ENCODE measurements at regions not wholly inside any gene's neighbourhood (a gene's known extent, or its start where the extent isn't known, plus 50 kb on each side); places are given as distances from the start of the nearest gene placed in this dataset.

DNA sequence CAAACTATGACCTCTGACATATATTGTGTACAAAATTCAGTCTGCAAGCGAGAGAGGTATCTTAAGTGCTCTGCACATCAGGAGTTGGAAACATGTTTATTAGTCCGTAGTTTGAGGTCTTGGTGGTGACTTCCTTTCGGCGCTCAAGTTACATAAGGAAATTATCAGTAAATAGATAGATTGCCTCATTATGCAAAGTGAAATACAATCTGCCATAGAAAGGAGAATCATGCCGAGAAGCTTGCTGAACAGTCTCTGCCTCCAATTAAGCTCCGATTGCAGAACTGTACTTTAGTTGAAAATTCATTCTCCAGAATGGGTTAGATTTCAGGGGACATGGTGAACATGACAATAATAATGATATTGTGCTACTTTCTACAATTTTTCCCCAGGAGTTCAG lies 271.8 kb downstream of the BRINP2 start:
- TF ChIP-seq SMC3 (conservative IDR thresholded peaks at IDR 0.05; ENCODE audit: poor library complexity), result no peak
- TF ChIP-seq, protein P1, sequence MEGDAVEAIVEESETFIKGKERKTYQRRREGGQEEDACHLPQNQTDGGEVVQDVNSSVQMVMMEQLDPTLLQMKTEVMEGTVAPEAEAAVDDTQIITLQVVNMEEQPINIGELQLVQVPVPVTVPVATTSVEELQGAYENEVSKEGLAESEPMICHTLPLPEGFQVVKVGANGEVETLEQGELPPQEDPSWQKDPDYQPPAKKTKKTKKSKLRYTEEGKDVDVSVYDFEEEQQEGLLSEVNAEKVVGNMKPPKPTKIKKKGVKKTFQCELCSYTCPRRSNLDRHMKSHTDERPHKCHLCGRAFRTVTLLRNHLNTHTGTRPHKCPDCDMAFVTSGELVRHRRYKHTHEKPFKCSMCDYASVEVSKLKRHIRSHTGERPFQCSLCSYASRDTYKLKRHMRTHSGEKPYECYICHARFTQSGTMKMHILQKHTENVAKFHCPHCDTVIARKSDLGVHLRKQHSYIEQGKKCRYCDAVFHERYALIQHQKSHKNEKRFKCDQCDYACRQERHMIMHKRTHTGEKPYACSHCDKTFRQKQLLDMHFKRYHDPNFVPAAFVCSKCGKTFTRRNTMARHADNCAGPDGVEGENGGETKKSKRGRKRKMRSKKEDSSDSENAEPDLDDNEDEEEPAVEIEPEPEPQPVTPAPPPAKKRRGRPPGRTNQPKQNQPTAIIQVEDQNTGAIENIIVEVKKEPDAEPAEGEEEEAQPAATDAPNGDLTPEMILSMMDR (IDR thresholded peaks at IDR 0.05; ENCODE audit: poor library complexity, severe bottlenecking), result no peak
- TF ChIP-seq, protein P2, sequence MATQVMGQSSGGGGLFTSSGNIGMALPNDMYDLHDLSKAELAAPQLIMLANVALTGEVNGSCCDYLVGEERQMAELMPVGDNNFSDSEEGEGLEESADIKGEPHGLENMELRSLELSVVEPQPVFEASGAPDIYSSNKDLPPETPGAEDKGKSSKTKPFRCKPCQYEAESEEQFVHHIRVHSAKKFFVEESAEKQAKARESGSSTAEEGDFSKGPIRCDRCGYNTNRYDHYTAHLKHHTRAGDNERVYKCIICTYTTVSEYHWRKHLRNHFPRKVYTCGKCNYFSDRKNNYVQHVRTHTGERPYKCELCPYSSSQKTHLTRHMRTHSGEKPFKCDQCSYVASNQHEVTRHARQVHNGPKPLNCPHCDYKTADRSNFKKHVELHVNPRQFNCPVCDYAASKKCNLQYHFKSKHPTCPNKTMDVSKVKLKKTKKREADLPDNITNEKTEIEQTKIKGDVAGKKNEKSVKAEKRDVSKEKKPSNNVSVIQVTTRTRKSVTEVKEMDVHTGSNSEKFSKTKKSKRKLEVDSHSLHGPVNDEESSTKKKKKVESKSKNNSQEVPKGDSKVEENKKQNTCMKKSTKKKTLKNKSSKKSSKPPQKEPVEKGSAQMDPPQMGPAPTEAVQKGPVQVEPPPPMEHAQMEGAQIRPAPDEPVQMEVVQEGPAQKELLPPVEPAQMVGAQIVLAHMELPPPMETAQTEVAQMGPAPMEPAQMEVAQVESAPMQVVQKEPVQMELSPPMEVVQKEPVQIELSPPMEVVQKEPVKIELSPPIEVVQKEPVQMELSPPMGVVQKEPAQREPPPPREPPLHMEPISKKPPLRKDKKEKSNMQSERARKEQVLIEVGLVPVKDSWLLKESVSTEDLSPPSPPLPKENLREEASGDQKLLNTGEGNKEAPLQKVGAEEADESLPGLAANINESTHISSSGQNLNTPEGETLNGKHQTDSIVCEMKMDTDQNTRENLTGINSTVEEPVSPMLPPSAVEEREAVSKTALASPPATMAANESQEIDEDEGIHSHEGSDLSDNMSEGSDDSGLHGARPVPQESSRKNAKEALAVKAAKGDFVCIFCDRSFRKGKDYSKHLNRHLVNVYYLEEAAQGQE (IDR thresholded peaks at IDR 0.05; ENCODE audit: borderline replicate concordance), result no peak
